ENCODE measurements at regions not wholly inside any gene's neighbourhood (a gene's known extent, or its start where the extent isn't known, plus 50 kb on each side); places are given as distances from the start of the nearest gene placed in this dataset.

DNA sequence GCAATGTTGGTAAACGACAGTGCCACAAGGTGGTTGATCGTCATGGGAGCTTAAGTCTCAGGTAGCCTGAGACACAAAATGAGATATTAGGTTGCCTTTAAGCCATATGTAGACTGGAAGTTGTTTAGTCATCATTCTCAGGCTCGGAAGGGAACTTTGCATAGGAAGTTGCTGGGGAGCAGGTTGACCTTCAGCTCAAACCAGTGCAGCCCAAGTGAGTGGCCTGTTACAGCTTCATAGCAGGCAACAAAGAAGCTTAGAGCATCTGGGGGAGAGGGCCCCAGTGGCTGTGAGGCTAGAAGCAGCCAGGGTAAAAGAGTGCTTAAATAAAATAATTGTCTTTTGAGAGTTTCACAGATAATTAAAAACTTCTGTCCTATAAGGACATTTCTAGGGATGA, 404.0 kb downstream of the GUCY1A2 start:
- intact Hi-C loops (cut with micrococcal nuclease; ENCODE audit: unreplicated experiment) (no loop called here), in situ Hi-C loops (cut with HindIII; ENCODE audit: low pct_unique_long_range_greater_than_20kb, low sequenced_read_pairs) (no loop called here)
- no peaks in the 10 kb centered on the region for H3K4me1 ChIP-seq (ENCODE audit: control insufficient read depth, insufficient read depth, low read length)
- no peak overlapping the region for H3K27ac ChIP-seq (ENCODE audit: low read length)
- DNase-seq (ENCODE audit: low read depth, low spot score) (no peak), ATAC-seq (no peak)
- no TSS peak for BruUV-seq (replicated peaks)
- ChIA-PET CTCF (interaction anchor here (0.7 to 0.8 kb wide), 2 partner anchors 179 to 1312 kb away, joined by 7 to 10 read pairs; no protein-coding TSS in a partner anchor), POLR2A (no interaction called here)
- H3K36me3 ChIP-seq (ENCODE audit: control insufficient read depth, insufficient read depth, low read length): no peaks in the 10 kb centered on the region
- H3K27me3 ChIP-seq (ENCODE audit: control insufficient read depth, insufficient read depth, low read length): no peaks in the 10 kb centered on the region
- TF ChIP-seq SIN3A (IDR thresholded peaks at IDR 0.05; ENCODE audit: borderline replicate concordance, insufficient read depth, low read depth, low read length): no peak
- no peak for TF ChIP-seq TCF7L2 (IDR thresholded peaks at IDR 0.05; ENCODE audit: low read depth, low read length)
- TF ChIP-seq REST (IDR thresholded peaks at IDR 0.05; ENCODE audit: insufficient read depth in 1 of 2, low read depth in 2 of 2, low read length in 1 of 2): no peak
- TF ChIP-seq CTCF (IDR thresholded peaks at IDR 0.05): no peak
- TF ChIP-seq POLR2AphosphoS5 (IDR thresholded peaks at IDR 0.05; ENCODE audit: low read depth, low read length): no peak
- no peak overlapping the region for H3K4me3 ChIP-seq (ENCODE audit: low read depth in 2 of 2, low read length in 2 of 2)
- no peaks in the 10 kb centered on the region for H3K9me3 ChIP-seq (ENCODE audit: control insufficient read depth, insufficient read depth, low read depth, low read length)

- TF ChIP-seq CTCF (IDR thresholded peaks at IDR 0.05) (no peak), TCF7L2 (IDR thresholded peaks at IDR 0.05; ENCODE audit: low read depth, low read length) (no peak)
- no peaks in the 10 kb centered on the region for H3K4me1 ChIP-seq (ENCODE audit: control insufficient read depth, insufficient read depth, low read length)
- DNase-seq (ENCODE audit: low read depth, low spot score): peak; percentile 18
- ATAC-seq: no peak
- H3K9me3 ChIP-seq (ENCODE audit: control insufficient read depth, insufficient read depth, low read depth, low read length): no peaks in the 10 kb centered on the region; the same call in 1 of the 2 replicates
- H3K4me3 ChIP-seq (ENCODE audit: low read depth in 2 of 2, low read length in 2 of 2): no peak overlapping the region
- H3K27me3 ChIP-seq (ENCODE audit: control insufficient read depth, insufficient read depth, low read length): no peaks in the 10 kb centered on the region
- no TSS peak for BruUV-seq (replicated peaks)
- H3K36me3 ChIP-seq (ENCODE audit: control insufficient read depth, insufficient read depth, low read length): no peaks in the 10 kb centered on the region
- intact Hi-C loops (cut with micrococcal nuclease; ENCODE audit: unreplicated experiment): no loop called here
- CTCF ChIA-PET: interaction anchor here (0.8 kb wide), 1 partner anchor 1221 kb away, joined by 4 read pairs; no protein-coding TSS in a partner anchor
- in situ Hi-C loops (cut with HindIII; ENCODE audit: low pct_unique_long_range_greater_than_20kb, low sequenced_read_pairs): no loop called here
- H3K27ac ChIP-seq (ENCODE audit: low read length): no peak overlapping the region
- POLR2A ChIA-PET: no interaction called here
Measured at GRCh38 chr11:106619320-106619990, 398.8 kb downstream of the GUCY1A2 start.
